ENCODE measurements at regions not wholly inside any gene's neighbourhood (a gene's known extent, or its start where the extent isn't known, plus 50 kb on each side); places are given as distances from the start of the nearest gene placed in this dataset.
"Not testable (repeated sequence)": the region's sequence is repeated elsewhere in the genome, so short reads cannot be mapped to it uniquely, and the experiment has no call there.

DNA sequence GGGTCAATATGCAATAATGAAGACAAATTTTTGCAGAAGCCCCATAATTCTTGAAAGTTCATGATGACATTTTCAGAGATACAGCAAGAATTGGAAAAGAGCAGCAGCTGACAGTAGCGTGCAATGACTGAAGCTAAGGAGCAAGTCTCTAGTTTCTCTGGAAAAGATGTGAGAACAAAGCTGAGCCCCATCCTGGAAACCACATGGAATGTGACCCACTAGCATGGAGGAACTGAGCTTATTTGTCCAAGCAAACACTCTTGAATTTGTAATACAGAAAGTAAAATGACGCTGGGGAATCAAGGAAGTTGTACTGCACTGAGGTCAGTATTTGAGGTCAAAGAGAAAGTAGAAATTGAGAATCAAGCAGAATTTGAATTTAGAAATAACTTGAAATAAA, 1447.2 kb downstream of the FSTL5 start:
- no peak overlapping the region for H3K4me3 ChIP-seq (ENCODE audit: low read depth, low read length)
- TF ChIP-seq, protein P1, sequence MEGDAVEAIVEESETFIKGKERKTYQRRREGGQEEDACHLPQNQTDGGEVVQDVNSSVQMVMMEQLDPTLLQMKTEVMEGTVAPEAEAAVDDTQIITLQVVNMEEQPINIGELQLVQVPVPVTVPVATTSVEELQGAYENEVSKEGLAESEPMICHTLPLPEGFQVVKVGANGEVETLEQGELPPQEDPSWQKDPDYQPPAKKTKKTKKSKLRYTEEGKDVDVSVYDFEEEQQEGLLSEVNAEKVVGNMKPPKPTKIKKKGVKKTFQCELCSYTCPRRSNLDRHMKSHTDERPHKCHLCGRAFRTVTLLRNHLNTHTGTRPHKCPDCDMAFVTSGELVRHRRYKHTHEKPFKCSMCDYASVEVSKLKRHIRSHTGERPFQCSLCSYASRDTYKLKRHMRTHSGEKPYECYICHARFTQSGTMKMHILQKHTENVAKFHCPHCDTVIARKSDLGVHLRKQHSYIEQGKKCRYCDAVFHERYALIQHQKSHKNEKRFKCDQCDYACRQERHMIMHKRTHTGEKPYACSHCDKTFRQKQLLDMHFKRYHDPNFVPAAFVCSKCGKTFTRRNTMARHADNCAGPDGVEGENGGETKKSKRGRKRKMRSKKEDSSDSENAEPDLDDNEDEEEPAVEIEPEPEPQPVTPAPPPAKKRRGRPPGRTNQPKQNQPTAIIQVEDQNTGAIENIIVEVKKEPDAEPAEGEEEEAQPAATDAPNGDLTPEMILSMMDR (IDR thresholded peaks at IDR 0.05; ENCODE audit: control insufficient read depth, extremely low read depth, insufficient read depth): no peak
- DNase-seq (ENCODE audit: low read depth): no peak

GRCh38 chr4:160717848-160718247, 1446.0 kb downstream of the FSTL5 start:
- no peak overlapping the region for H3K4me3 ChIP-seq (ENCODE audit: low read depth, low read length)
- DNase-seq (ENCODE audit: low read depth): no peak
- TF ChIP-seq, protein P1 (IDR thresholded peaks at IDR 0.05; ENCODE audit: control insufficient read depth, extremely low read depth, insufficient read depth): no peak

- no peak for DNase-seq (ENCODE audit: low read depth)
- no peak overlapping the region for H3K4me3 ChIP-seq (ENCODE audit: low read depth, low read length)
- TF ChIP-seq, protein P1 (IDR thresholded peaks at IDR 0.05; ENCODE audit: control insufficient read depth, extremely low read depth, insufficient read depth): no peak
These were observed 1439.7 kb downstream of the FSTL5 start for GRCh38 chr4:160724063-160724462.

DNA sequence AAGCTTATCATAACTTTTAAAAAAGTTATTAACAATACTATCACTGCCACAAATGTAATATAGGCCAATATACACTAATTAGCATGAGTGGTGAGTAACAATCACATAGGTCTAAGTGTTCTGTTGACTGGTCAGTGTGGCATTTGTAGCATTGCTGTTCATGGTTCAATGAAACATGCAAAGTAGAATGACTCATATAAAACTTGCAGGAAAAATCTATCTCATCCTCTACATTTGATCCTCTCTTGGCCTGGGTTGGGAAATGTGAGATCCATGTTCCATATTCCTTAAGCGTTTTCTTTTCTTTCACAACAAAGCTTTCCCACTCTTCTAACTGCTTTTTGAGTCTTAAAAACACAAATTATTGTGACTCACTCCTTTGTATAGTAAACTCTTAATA, 1418.7 kb downstream of the FSTL5 start:
- no peak overlapping the region for H3K4me3 ChIP-seq (ENCODE audit: low read depth, low read length)
- DNase-seq (ENCODE audit: low read depth): no peak
- TF ChIP-seq, protein P1 (IDR thresholded peaks at IDR 0.05; ENCODE audit: control insufficient read depth, extremely low read depth, insufficient read depth): no peak

- not testable (repeated sequence) for H3K4me3 ChIP-seq (ENCODE audit: low read depth, low read length); DNase-seq (ENCODE audit: low read depth)
These were observed 1417.2 kb downstream of the FSTL5 start for GRCh38 chr4:160746585-160746984.

- DNase-seq (ENCODE audit: low read depth): no peak
- no peak overlapping the region for H3K4me3 ChIP-seq (ENCODE audit: low read depth, low read length)
- TF ChIP-seq, protein P1 (IDR thresholded peaks at IDR 0.05; ENCODE audit: control insufficient read depth, extremely low read depth, insufficient read depth): no peak
These were observed 1391.1 kb downstream of the FSTL5 start for GRCh38 chr4:160772668-160773067.

DNA sequence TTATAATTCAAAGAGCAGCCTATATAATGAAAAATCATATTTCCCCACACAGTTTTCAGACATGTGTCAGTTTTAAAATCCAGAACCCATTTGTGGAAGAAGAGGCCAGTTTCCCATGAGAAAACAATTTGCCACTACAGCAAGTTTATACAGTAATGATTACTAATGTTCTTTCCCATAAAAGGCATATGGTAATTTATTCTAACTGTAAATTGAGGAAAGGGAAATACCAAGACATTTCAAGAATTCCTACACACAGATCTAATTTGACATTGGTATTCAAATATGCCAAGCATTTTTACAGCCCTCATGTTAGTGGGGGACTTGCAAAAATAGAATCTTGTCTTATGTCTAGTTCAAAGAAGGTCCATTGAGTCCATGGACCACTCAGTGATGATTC, 1368.6 kb downstream of the FSTL5 start:
- TF ChIP-seq, protein P1 (IDR thresholded peaks at IDR 0.05; ENCODE audit: control insufficient read depth, extremely low read depth, insufficient read depth): no peak
- H3K4me3 ChIP-seq (ENCODE audit: low read depth, low read length): no peak overlapping the region
- DNase-seq (ENCODE audit: low read depth): no peak
